ENCODE measurements at regions not wholly inside any gene's neighbourhood (a gene's known extent, or its start where the extent isn't known, plus 50 kb on each side); places are given as distances from the start of the nearest gene placed in this dataset.
A peak's percentile ranks its signal among the peaks of the same experiment; 100 is the strongest.

- TF ChIP-seq, protein P1, sequence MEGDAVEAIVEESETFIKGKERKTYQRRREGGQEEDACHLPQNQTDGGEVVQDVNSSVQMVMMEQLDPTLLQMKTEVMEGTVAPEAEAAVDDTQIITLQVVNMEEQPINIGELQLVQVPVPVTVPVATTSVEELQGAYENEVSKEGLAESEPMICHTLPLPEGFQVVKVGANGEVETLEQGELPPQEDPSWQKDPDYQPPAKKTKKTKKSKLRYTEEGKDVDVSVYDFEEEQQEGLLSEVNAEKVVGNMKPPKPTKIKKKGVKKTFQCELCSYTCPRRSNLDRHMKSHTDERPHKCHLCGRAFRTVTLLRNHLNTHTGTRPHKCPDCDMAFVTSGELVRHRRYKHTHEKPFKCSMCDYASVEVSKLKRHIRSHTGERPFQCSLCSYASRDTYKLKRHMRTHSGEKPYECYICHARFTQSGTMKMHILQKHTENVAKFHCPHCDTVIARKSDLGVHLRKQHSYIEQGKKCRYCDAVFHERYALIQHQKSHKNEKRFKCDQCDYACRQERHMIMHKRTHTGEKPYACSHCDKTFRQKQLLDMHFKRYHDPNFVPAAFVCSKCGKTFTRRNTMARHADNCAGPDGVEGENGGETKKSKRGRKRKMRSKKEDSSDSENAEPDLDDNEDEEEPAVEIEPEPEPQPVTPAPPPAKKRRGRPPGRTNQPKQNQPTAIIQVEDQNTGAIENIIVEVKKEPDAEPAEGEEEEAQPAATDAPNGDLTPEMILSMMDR (IDR thresholded peaks at IDR 0.05; ENCODE audit: poor library complexity, severe bottlenecking), result no peak
- Histone ChIP-seq H3K9me3 (ENCODE audit: severe bottlenecking) (peaks cover 1% of the 10 kb centered on the region), H3K27me3 (ENCODE audit: insufficient read depth, poor library complexity, severe bottlenecking) (no peaks in the 10 kb centered on the region), H3K4me1 (ENCODE audit: insufficient read depth, poor library complexity, severe bottlenecking) (no peaks in the 10 kb centered on the region), H3K4me3 (ENCODE audit: severe bottlenecking) (no peak overlapping the region), H3K36me3 (ENCODE audit: low read depth) (no peaks in the 10 kb centered on the region), H3K27ac (ENCODE audit: poor library complexity, severe bottlenecking) (no peak overlapping the region)
- no peak for DNase-seq (ENCODE audit: low spot score)
- ATAC-seq (ENCODE audit: low read depth), result no peak
Observed at GRCh38 chr7:42753367-42753766, 158.5 kb downstream of the C7orf25 start.

- no peak for ATAC-seq (ENCODE audit: low read depth)
- no peak overlapping the region for H3K27ac ChIP-seq (ENCODE audit: poor library complexity, severe bottlenecking)
Observed at GRCh38 chr7:42750172-42750571, 161.7 kb downstream of the C7orf25 start.

GRCh38 chr7:42747044-42747443 lies 164.8 kb downstream of the C7orf25 start:
- no peak for ATAC-seq (ENCODE audit: low read depth)
- Histone ChIP-seq H3K36me3 (ENCODE audit: low read depth) (no peaks in the 10 kb centered on the region), H3K4me1 (ENCODE audit: insufficient read depth, poor library complexity, severe bottlenecking) (no peaks in the 10 kb centered on the region), H3K4me3 (ENCODE audit: severe bottlenecking) (no peak overlapping the region), H3K27me3 (ENCODE audit: insufficient read depth, poor library complexity, severe bottlenecking) (no peaks in the 10 kb centered on the region), H3K27ac (ENCODE audit: poor library complexity, severe bottlenecking) (no peak overlapping the region), H3K9me3 (ENCODE audit: severe bottlenecking) (no peaks in the 10 kb centered on the region)
- TF ChIP-seq, protein P1 (IDR thresholded peaks at IDR 0.05; ENCODE audit: poor library complexity, severe bottlenecking), result no peak
- no peak for DNase-seq (ENCODE audit: low spot score)

More at GRCh38 chr7:42750172-42750571, 161.7 kb downstream of the C7orf25 start:
- H3K36me3 ChIP-seq (ENCODE audit: low read depth), result no peaks in the 10 kb centered on the region
- no peak overlapping the region for H3K4me3 ChIP-seq (ENCODE audit: severe bottlenecking)
- H3K9me3 ChIP-seq (ENCODE audit: severe bottlenecking), result no peaks in the 10 kb centered on the region
- no peaks in the 10 kb centered on the region for H3K4me1 ChIP-seq (ENCODE audit: insufficient read depth, poor library complexity, severe bottlenecking)
- no peaks in the 10 kb centered on the region for H3K27me3 ChIP-seq (ENCODE audit: insufficient read depth, poor library complexity, severe bottlenecking)
- DNase-seq (ENCODE audit: low spot score), result no peak
- TF ChIP-seq, protein P1 (IDR thresholded peaks at IDR 0.05; ENCODE audit: poor library complexity, severe bottlenecking), result no peak

DNA sequence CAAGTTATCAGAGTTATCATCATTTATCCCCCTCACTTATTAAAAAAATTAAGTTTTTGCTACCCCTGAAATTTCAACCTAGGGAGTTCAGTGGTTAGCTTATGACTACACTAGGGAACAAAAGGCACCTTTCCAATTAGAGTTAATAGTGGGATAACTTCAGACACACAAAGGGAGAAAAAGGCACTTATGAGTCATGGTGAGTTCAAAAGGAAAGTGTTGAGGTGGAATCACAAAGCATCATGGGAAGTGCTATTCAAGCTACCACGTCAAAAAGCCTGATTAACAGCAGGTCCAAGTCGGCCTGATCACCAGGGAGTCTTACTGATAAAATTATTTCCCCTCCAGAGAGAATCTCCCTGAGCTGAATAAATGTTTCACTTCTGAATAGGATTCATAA lies 165.7 kb downstream of the C7orf25 start:
- Histone ChIP-seq H3K9me3 (ENCODE audit: severe bottlenecking) (no peaks in the 10 kb centered on the region), H3K27me3 (ENCODE audit: insufficient read depth, poor library complexity, severe bottlenecking) (no peaks in the 10 kb centered on the region), H3K27ac (ENCODE audit: poor library complexity, severe bottlenecking) (no peak overlapping the region), H3K36me3 (ENCODE audit: low read depth) (no peaks in the 10 kb centered on the region), H3K4me1 (ENCODE audit: insufficient read depth, poor library complexity, severe bottlenecking) (no peaks in the 10 kb centered on the region), H3K4me3 (ENCODE audit: severe bottlenecking) (no peak overlapping the region)
- DNase-seq (ENCODE audit: low spot score) (no peak), ATAC-seq (ENCODE audit: low read depth) (no peak)
- TF ChIP-seq, protein P1 (IDR thresholded peaks at IDR 0.05; ENCODE audit: poor library complexity, severe bottlenecking), result no peak

- H3K4me1 ChIP-seq (ENCODE audit: insufficient read depth, poor library complexity, severe bottlenecking), result no peaks in the 10 kb centered on the region
- no peaks in the 10 kb centered on the region for H3K27me3 ChIP-seq (ENCODE audit: insufficient read depth, poor library complexity, severe bottlenecking)
- H3K9me3 ChIP-seq (ENCODE audit: severe bottlenecking), result no peaks in the 10 kb centered on the region
- DNase-seq (ENCODE audit: low spot score), result no peak
- no peak for ATAC-seq (ENCODE audit: low read depth)
- no peak overlapping the region for H3K27ac ChIP-seq (ENCODE audit: poor library complexity, severe bottlenecking)
- H3K36me3 ChIP-seq (ENCODE audit: low read depth), result no peaks in the 10 kb centered on the region
- TF ChIP-seq, protein P1 (IDR thresholded peaks at IDR 0.05; ENCODE audit: poor library complexity, severe bottlenecking), result peak; percentile 67
- no peak overlapping the region for H3K4me3 ChIP-seq (ENCODE audit: severe bottlenecking)
Observed at GRCh38 chr7:42745357-42746059, 166.4 kb downstream of the C7orf25 start.

Data from RWPE2 (cell line).